Neural progenitor cell (in vitro differentiated cells): ENCODE measurements at regions not wholly inside any gene's neighbourhood (a gene's known extent, or its start where the extent isn't known, plus 50 kb on each side); places are given as distances from the start of the nearest gene placed in this dataset.

Experiments used
- DNase-seq: peaks from one replicate; pipeline ENCODE4 v3.0.0-alpha.2; 2016; ENCODE audit warnings: low spot score
- H2AFZ ChIP-seq: fragments of 200-600 bp; sonication (generic); replicated peaks from 2 replicates; pipeline ENCODE4 v1.6.1; 2016; ENCODE audit warnings: antibody characterized with exemption
- H3F3A ChIP-seq: fragments of 200-600 bp; sonication (generic); 2 replicates; pipeline ENCODE4 v1.6.1; 2016; ENCODE audit warnings: antibody characterized with exemption, low read depth
- H3K27ac ChIP-seq: fragments of 200-600 bp; sonication (generic); 2 replicates; pipeline ENCODE4 v1.5.1; 2016; ENCODE audit warnings: mild to moderate bottlenecking
- H3K27me3 ChIP-seq: fragments of 200-600 bp; sonication (generic); 2 replicates; pipeline ENCODE4 v1.6.1; 2016; ENCODE audit warnings: mild to moderate bottlenecking, moderate library complexity
- H3K36me3 ChIP-seq: fragments of 200-600 bp; sonication (generic); 2 replicates; pipeline ENCODE4 v1.5.1; 2016
- H3K4me1 ChIP-seq: fragments of 200-600 bp; sonication (generic); 2 replicates; pipeline ENCODE4 v1.6.1; 2016; ENCODE audit warnings: mixed run types
- H3K4me2 ChIP-seq: fragments of 200-600 bp; sonication (generic); 2 replicates; pipeline ENCODE4 v1.6.1; 2016
- H3K4me3 ChIP-seq: fragments of 200-600 bp; sonication (generic); 2 replicates; pipeline ENCODE4 v1.5.1; 2016
- H3K79me2 ChIP-seq: fragments of 200-600 bp; sonication (generic); 2 replicates; pipeline ENCODE4 v1.6.1; 2016; ENCODE audit warnings: low read depth
- H3K9ac ChIP-seq: fragments of 200-600 bp; sonication (generic); 2 replicates; pipeline ENCODE4 v1.6.1; 2016
- H3K9me3 ChIP-seq: fragments of 200-600 bp; sonication (generic); 2 replicates; pipeline ENCODE4 v1.5.1; 2016; ENCODE audit warnings: low read depth
- H4K20me1 ChIP-seq: fragments of 200-600 bp; sonication (generic); 2 replicates; pipeline ENCODE4 v1.6.1; 2016; ENCODE audit warnings: low read depth
- H3K27ac Mint-ChIP-seq: 3 replicates; pipeline ENCODE4 v1.8.0; 2021; ENCODE audit warnings: mixed read lengths
- H3K27me3 Mint-ChIP-seq: 2 replicates; pipeline ENCODE4 v1.8.0; 2022; ENCODE audit warnings: low read depth, mild to moderate bottlenecking, inconsistent platforms, moderate library complexity, mixed read lengths; ENCODE audit not compliant: insufficient read depth
- H3K36me3 Mint-ChIP-seq: 3 replicates; pipeline ENCODE4 v1.8.0; 2021; ENCODE audit warnings: mixed read lengths
- H3K4me1 Mint-ChIP-seq: 3 replicates; pipeline ENCODE4 v1.8.0; 2021; ENCODE audit warnings: mixed read lengths
- H3K4me3 Mint-ChIP-seq: 3 replicates; pipeline ENCODE4 v1.8.0; 2021; ENCODE audit warnings: mild to moderate bottlenecking, moderate library complexity, mixed read lengths
- H3K9me3 Mint-ChIP-seq: 3 replicates; pipeline ENCODE4 v1.8.0; 2020; ENCODE audit warnings: mixed read lengths
- EZH2 ChIP-seq: fragments of 200-600 bp; sonication (generic); IDR thresholded peaks from 2 replicates; pipeline ENCODE4 v1.6.1; 2017; ENCODE audit warnings: antibody characterized with exemption, mild to moderate bottlenecking, moderate library complexity
- EZH2phosphoT487 ChIP-seq: fragments of 200-600 bp; sonication (generic); IDR thresholded peaks from 2 replicates; pipeline ENCODE4 v1.6.1; 2017; ENCODE audit warnings: antibody characterized with exemption
- TF ChIP-seq, protein P1 (sequence below): fragments of 200-600 bp; sonication (generic); IDR thresholded peaks from 2 replicates; pipeline ENCODE4 v1.5.1; 2017; ENCODE audit warnings: antibody characterized with exemption, mild to moderate bottlenecking

DNA sequence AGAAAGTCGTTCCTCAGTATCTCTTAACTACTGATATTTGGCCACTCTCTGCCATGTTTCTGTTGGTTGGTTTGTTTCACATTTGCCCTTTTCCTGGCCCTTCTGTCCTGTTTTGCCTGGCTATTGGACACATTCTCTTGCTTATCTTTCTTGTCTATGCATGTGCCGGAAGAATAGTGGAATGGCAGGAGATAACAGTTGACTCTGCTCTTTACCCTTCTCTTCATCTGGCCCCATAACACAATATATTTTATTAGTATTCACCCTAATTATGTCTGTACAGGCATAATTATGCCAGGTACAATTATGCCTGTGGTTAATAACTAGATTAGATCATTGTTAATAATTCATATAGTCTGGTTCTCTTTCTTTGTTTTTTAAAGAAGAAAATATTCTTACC is 243.5 kb upstream of the LMO3 start:
- Histone ChIP-seq H3K79me2 (no peaks in the 10 kb centered on the region), H3K4me3 (no peak overlapping the region), H3K4me2 (no peak overlapping the region), H3F3A (no peaks in the 10 kb centered on the region), H3K9me3 (no peaks in the 10 kb centered on the region), H3K27me3 (no peaks in the 10 kb centered on the region), H4K20me1 (no peaks in the 10 kb centered on the region), H3K9ac (no peak overlapping the region), H3K27ac (no peak overlapping the region), H2AFZ (no peak overlapping the region), H3K36me3 (no peaks in the 10 kb centered on the region), H3K4me1 (no peaks in the 10 kb centered on the region)
- TF ChIP-seq EZH2phosphoT487: no peak
- TF ChIP-seq, protein P1, sequence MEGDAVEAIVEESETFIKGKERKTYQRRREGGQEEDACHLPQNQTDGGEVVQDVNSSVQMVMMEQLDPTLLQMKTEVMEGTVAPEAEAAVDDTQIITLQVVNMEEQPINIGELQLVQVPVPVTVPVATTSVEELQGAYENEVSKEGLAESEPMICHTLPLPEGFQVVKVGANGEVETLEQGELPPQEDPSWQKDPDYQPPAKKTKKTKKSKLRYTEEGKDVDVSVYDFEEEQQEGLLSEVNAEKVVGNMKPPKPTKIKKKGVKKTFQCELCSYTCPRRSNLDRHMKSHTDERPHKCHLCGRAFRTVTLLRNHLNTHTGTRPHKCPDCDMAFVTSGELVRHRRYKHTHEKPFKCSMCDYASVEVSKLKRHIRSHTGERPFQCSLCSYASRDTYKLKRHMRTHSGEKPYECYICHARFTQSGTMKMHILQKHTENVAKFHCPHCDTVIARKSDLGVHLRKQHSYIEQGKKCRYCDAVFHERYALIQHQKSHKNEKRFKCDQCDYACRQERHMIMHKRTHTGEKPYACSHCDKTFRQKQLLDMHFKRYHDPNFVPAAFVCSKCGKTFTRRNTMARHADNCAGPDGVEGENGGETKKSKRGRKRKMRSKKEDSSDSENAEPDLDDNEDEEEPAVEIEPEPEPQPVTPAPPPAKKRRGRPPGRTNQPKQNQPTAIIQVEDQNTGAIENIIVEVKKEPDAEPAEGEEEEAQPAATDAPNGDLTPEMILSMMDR: no peak
- Mint-ChIP-seq H3K27ac (no peak overlapping the region), H3K9me3 (peaks cover 2% of the 10 kb centered on the region), H3K4me1 (no peaks in the 10 kb centered on the region), H3K36me3 (no peaks in the 10 kb centered on the region), H3K27me3 (no peaks in the 10 kb centered on the region), H3K4me3 (no peak overlapping the region)
- no peak for DNase-seq

DNA sequence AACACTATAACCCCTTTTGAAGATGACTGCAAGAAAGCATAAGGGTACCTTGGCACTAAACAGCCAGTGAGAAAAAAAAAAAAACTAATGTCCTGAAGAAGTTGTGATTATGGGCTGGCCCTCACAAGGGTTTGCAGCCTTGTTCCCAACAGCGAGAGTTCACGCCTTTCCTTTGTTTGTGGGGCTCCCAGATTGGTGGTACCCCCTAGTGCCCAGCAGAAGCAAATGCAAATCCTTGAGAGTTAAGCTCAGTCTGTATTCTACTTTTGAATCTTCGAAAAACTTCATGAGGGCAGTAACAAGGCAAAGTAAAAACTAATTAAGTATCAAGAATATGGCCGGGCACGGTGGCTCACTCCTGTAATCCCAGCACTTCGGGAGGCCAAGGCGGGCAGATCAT is 238.9 kb upstream of the LMO3 start:
- Mint-ChIP-seq H3K27ac (no peak overlapping the region), H3K36me3 (no peaks in the 10 kb centered on the region), H3K27me3 (no peaks in the 10 kb centered on the region), H3K4me1 (no peaks in the 10 kb centered on the region), H3K4me3 (no peak overlapping the region), H3K9me3 (peaks cover 2% of the 10 kb centered on the region)
- Histone ChIP-seq H3K27ac (no peak overlapping the region), H2AFZ (no peak overlapping the region), H3K36me3 (no peaks in the 10 kb centered on the region), H3K9ac (no peak overlapping the region), H3K79me2 (no peaks in the 10 kb centered on the region), H3K27me3 (no peaks in the 10 kb centered on the region), H3K4me2 (no peak overlapping the region), H3K9me3 (no peaks in the 10 kb centered on the region), H3K4me1 (no peaks in the 10 kb centered on the region), H4K20me1 (no peaks in the 10 kb centered on the region), H3K4me3 (no peak overlapping the region), H3F3A (no peaks in the 10 kb centered on the region)
- no peak for TF ChIP-seq EZH2
- TF ChIP-seq, protein P1: peak; percentile 35
- peak; percentile 28 for DNase-seq

DNA sequence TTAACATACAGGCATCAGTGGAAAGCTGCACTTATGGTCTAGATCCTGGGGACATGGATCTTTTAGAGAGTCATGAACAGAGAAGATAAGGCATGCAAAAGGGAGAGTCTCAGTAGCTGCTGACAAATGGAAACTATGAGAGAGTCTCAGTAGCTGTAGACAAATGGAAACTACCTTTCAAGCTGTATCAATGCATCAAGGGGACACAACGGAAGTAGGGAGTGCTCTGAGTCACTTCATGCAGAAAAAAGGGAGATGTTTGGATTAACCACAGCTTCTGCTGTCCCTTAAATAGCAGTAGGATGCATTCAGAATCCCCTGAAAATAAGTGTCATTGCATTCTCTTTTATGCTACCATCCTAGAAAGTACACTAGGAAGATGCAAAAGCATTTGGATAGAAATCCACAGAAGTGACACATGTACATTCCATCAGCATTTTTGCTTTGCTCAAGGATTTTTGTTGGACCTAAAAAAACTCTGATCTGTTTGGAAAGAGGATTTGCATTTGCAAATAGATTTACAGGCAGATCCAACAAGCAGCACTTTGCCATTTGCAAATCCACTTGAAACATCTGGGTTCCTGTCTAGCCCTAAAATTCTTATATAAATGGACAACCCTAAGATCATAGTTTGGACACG is 227.5 kb upstream of the LMO3 start:
- Mint-ChIP-seq H3K27me3 (no peaks in the 10 kb centered on the region), H3K27ac (no peak overlapping the region), H3K36me3 (no peaks in the 10 kb centered on the region), H3K9me3 (no peaks in the 10 kb centered on the region), H3K4me1 (no peaks in the 10 kb centered on the region), H3K4me3 (no peak overlapping the region)
- no peak overlapping the region for H2AFZ ChIP-seq
- H3K27me3 ChIP-seq: no peaks in the 10 kb centered on the region
- peaks cover 6% of the 10 kb centered on the region for H3K4me1 ChIP-seq
- H3K4me2 ChIP-seq: peak overlapping the region; percentile 20
- no peak overlapping the region for H3K27ac ChIP-seq
- no peaks in the 10 kb centered on the region for H4K20me1 ChIP-seq
- H3K9me3 ChIP-seq: no peaks in the 10 kb centered on the region
- DNase-seq: no peak
- no peak overlapping the region for H3K4me3 ChIP-seq
- no peaks in the 10 kb centered on the region for H3K79me2 ChIP-seq
- H3K9ac ChIP-seq: no peak overlapping the region
- no peaks in the 10 kb centered on the region for H3F3A ChIP-seq
- no peaks in the 10 kb centered on the region for H3K36me3 ChIP-seq
- TF ChIP-seq, protein P1: no peak
- TF ChIP-seq EZH2: no peak
- no peak for TF ChIP-seq EZH2phosphoT487
